Astrocyte of the spinal cord (primary cell): ENCODE measurements at regions not wholly inside any gene's neighbourhood (a gene's known extent, or its start where the extent isn't known, plus 50 kb on each side); places are given as distances from the start of the nearest gene placed in this dataset.

Source experiments
- DNase-seq: peaks from one replicate; pipeline ENCODE4 v3.0.0; 2011; ENCODE audit warnings: low read depth, low spot score
- H3K4me3 ChIP-seq: 2 replicates; pipeline ENCODE4 v1.5.1; 2011; ENCODE audit warnings: low read depth, mild to moderate bottlenecking, low read length, moderate library complexity
- CTCF ChIP-seq: IDR thresholded peaks from 2 replicates; pipeline ENCODE4 v1.5.1; 2012; ENCODE audit warnings: low read depth, mild to moderate bottlenecking, low read length, inconsistent platforms
- in situ Hi-C: cut with HindIII; loops from 2 replicates; pipeline ENCODE4 v1.10.0; 2017; ENCODE audit warnings: low sequenced_read_pairs

GRCh38 chr1:98366343-98366742, 295.2 kb upstream of the SNX7 start:
- in situ Hi-C loops, result no loop called here
- no peak for DNase-seq
- H3K4me3 ChIP-seq, result no peak overlapping the region
- TF ChIP-seq CTCF, result no peak

- H3K4me3 ChIP-seq, result no peak overlapping the region
- no peak for DNase-seq
- in situ Hi-C loops, result no loop called here
- no peak for TF ChIP-seq CTCF
These were observed 297.0 kb upstream of the SNX7 start for GRCh38 chr1:98364544-98364943.

GRCh38 chr1:98360864-98361263, 300.7 kb upstream of the SNX7 start:
- in situ Hi-C loops, result no loop called here
- no peak overlapping the region for H3K4me3 ChIP-seq
- no peak for TF ChIP-seq CTCF
- no peak for DNase-seq

- in situ Hi-C loops, result no loop called here
These were observed 305.7 kb upstream of the SNX7 start for GRCh38 chr1:98355656-98356383.

GRCh38 chr1:98352378-98352777, 309.1 kb upstream of the SNX7 start:
- in situ Hi-C loops, result no loop called here
- TF ChIP-seq CTCF, result no peak
- H3K4me3 ChIP-seq, result no peak overlapping the region
- no peak for DNase-seq

More at GRCh38 chr1:98355656-98356383, 305.7 kb upstream of the SNX7 start:
- no peak for TF ChIP-seq CTCF
- no peak overlapping the region for H3K4me3 ChIP-seq
- DNase-seq, result no peak

- DNase-seq, result no peak
- no peak overlapping the region for H3K4me3 ChIP-seq
- TF ChIP-seq CTCF, result no peak
- in situ Hi-C loops, result no loop called here
These were observed 310.0 kb upstream of the SNX7 start for GRCh38 chr1:98351561-98351960.
